Right lobe of liver (tissue), 6 donors: ENCODE measurements at regions not wholly inside any gene's neighbourhood (a gene's known extent, or its start where the extent isn't known, plus 50 kb on each side); places are given as distances from the start of the nearest gene placed in this dataset.

Experiments used
- ATAC-seq, 4 donors: fragments of 200-7000 bp; cut with Tn5 transposase; one replicate each; pipeline ENCODE4 v1.9.1; 2020; ENCODE audit warnings: mild to moderate bottlenecking in 4 of 4, moderate library complexity in 4 of 4
- DNase-seq, 3 donors: peaks; one replicate each; pipeline ENCODE4 v3.0.0-alpha.2; 2020
- H3K27ac ChIP-seq, 3 donors: fragments of 200-600 bp; one replicate each; pipeline ENCODE4 v1.8.0; 2022
- H3K27me3 ChIP-seq, 2 donors: fragments of 200-600 bp; one replicate each; pipeline ENCODE4 v1.8.0; 2022
- H3K36me3 ChIP-seq, 4 donors: fragments of 200-600 bp; sonication (generic) in 1 of 4; one replicate each; pipeline versions ENCODE4 v1.5.1 to v1.8.0; 2017 to 2022; ENCODE audit warnings: control low read depth in 1 of 4
- H3K4me1 ChIP-seq, 4 donors: fragments of 200-600 bp; sonication (generic) in 1 of 4; one replicate each; pipeline versions ENCODE4 v1.5.1 to v1.8.0; 2017 to 2022; ENCODE audit warnings: control low read depth in 1 of 4
- H3K4me3 ChIP-seq, 3 donors: fragments of 200-600 bp; one replicate each; pipeline ENCODE4 v1.8.0; 2022
- H3K9me3 ChIP-seq, 4 donors: fragments of 200-600 bp; sonication (generic) in 1 of 4; one replicate each; pipeline versions ENCODE4 v1.5.1 to v1.8.0; 2017 to 2022; ENCODE audit warnings: control low read depth in 1 of 4
- POLR2A ChIP-seq: fragments of 450-650 bp; IDR thresholded peaks from one replicate; pipeline ENCODE4 v1.6.1; 2017; ENCODE audit warnings: antibody characterized with exemption, mild to moderate bottlenecking
- WGBS: methylation state at CpG from one replicate; pipeline ENCODE4 v1.1.6; 2018; ENCODE audit warnings: low coverage, low lambda C conversion rate; ENCODE audit not compliant: insufficient coverage; ENCODE audit errors: missing lambda C conversion rate; 5-methylcytosine and 5-hydroxymethylcytosine counted together
- intact Hi-C, 2 donors: fragments of 100-400 bp; cut with DNase I; formaldehyde crosslinking; loops; one replicate each; pipeline versions ENCODE4 v1.11.2 to v1.14.1; 2022
- TF ChIP-seq, protein P1 (sequence below), 4 donors: fragments of 200-600 bp in 3 of 4; fragments of 450-650 bp in 1 of 4; IDR thresholded peaks; one replicate each; pipeline versions ENCODE4 v1.5.1 to v1.8.0; 2016 to 2022; ENCODE audit warnings: antibody characterized with exemption in 4 of 4, mild to moderate bottlenecking in 2 of 4
- donor health status: DM: no; HTN: yes; CAD: no.
- donor health status: DM: no; HTN: no; CAD: no.
- donor health status: DM: no; HTN: no; CAD: no.
- donor health status: DM: no; HTN: yes; CAD: no.
- donor health status: DM: no; HTN: yes; CAD: no.

DNA sequence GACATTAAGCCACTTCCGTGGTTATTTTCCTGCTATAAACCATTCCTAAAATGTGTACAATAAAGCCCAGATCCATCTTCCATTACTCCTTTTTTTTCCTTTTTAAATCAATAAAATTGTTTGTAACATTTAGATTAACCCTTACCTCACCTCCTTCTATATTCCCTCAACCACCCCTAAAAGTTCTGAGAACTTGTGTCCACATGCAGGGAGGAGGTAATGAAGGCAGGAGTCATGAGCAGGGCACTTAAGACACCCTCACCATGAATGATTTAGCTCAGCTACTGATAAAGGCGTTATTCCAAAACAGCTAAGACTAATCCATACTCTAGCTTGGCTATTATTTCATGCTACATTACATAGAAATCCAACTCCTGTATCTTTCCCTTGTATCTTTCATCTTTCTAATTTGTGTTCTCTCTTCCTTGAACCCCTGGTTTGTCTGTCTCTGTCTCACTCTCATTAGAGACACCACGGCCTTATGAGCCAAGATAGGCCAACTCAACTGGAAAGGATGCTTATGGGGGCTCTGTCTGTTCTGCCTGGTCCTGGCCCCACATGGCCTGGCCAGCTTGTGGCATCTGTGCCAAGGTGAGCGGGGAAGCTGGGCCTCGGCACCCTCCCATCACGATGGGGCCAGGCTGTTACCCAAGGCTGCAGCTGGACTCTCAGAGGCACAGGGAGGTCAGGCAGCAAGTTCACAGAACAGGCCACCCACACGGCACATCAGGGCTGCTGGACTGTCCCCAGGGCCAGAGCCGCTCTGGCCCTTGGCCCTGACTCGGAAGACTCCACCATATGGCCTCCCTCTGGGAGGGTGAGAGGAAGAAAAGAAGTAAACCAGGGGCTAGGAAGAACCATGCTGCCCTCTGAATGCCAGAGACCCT lies 294.4 kb downstream of the SOX9 start:
- WGBS = 25% methylated on average over 5 of the region's 9 CpGs
- no peaks in the 10 kb centered on the region for H3K4me1 ChIP-seq
- peak in 1 of 4 donors; percentile 10 for ATAC-seq
- H3K36me3 ChIP-seq = no peaks in the 10 kb centered on the region
- H3K4me3 ChIP-seq = no peak overlapping the region
- no peak overlapping the region for H3K27ac ChIP-seq
- no peak for TF ChIP-seq POLR2A
- TF ChIP-seq, protein P1, sequence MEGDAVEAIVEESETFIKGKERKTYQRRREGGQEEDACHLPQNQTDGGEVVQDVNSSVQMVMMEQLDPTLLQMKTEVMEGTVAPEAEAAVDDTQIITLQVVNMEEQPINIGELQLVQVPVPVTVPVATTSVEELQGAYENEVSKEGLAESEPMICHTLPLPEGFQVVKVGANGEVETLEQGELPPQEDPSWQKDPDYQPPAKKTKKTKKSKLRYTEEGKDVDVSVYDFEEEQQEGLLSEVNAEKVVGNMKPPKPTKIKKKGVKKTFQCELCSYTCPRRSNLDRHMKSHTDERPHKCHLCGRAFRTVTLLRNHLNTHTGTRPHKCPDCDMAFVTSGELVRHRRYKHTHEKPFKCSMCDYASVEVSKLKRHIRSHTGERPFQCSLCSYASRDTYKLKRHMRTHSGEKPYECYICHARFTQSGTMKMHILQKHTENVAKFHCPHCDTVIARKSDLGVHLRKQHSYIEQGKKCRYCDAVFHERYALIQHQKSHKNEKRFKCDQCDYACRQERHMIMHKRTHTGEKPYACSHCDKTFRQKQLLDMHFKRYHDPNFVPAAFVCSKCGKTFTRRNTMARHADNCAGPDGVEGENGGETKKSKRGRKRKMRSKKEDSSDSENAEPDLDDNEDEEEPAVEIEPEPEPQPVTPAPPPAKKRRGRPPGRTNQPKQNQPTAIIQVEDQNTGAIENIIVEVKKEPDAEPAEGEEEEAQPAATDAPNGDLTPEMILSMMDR (IDR thresholded peaks at IDR 0.05) = no peak
- no peak for DNase-seq
- H3K27me3 ChIP-seq = no peaks in the 10 kb centered on the region
- H3K9me3 ChIP-seq = no peaks in the 10 kb centered on the region
- intact Hi-C loops = no loop called here

DNA sequence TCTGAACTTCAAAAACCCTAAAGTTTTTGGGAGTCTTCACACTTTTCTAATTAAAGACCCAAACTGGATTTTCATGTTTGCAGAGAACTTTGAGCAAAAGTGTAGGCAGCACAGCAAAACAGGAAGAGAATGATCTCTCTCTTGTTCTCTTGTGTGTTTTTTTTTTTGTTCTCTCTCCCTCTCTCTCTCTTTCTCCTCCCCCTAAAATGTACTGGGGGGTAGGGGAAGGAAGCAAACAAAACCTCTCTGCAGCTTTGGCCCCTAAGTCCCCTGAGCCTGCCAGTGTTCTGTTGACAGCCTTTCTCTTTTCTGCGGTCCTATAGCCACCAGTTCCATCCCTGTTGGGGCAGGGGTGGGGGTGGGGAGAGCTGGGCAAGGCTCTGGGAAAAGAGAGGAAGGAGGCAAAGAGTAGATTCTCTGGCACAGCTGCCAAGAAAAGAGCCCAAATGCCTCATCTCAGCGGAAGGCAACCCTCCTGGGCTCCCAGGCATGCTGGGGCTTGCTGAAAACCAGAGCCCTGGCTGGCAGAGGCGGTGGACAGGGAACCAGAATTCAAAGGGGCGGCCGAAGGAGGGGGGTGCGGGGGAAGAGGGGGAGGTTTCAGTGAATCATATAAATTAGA lies 295.3 kb downstream of the SOX9 start:
- WGBS = 43% methylated on average over 1 of the region's 6 CpGs
- Histone ChIP-seq H3K27me3 (no peaks in the 10 kb centered on the region), H3K4me3 (no peak overlapping the region), H3K36me3 (no peaks in the 10 kb centered on the region), H3K9me3 (no peaks in the 10 kb centered on the region), H3K27ac (no peak overlapping the region), H3K4me1 (no peaks in the 10 kb centered on the region)
- ATAC-seq (no peak), DNase-seq (no peak)
- intact Hi-C loops = no loop called here
- TF ChIP-seq, protein P1 (IDR thresholded peaks at IDR 0.05) = no peak
- TF ChIP-seq POLR2A = no peak

DNA sequence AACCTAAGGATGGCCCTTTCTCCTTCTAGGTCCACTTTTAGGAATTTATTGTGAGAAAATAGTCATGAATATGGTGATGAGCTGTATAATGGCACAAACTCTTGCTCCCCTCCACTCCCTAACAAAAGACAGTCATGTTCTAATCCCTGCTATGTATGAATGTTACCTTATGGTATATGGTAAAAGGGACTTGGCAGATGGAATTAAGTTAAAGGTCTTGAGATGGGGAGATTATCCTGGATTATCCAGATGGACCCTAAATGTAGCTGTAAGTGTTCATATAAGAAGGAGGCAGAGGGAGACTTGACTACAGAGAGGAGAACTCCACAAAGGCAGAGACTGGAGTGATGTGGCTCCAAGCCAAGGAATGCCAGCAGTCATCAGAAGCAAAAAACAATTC lies 296.1 kb downstream of the SOX9 start:
- H3K9me3 ChIP-seq = no peaks in the 10 kb centered on the region
- no peak overlapping the region for H3K27ac ChIP-seq
- DNase-seq (no peak), ATAC-seq (no peak)
- intact Hi-C loops = no loop called here
- H3K4me3 ChIP-seq = no peak overlapping the region
- TF ChIP-seq, protein P1 (IDR thresholded peaks at IDR 0.05) = no peak
- TF ChIP-seq POLR2A = no peak
- H3K27me3 ChIP-seq = no peaks in the 10 kb centered on the region
- no peaks in the 10 kb centered on the region for H3K4me1 ChIP-seq
- H3K36me3 ChIP-seq = no peaks in the 10 kb centered on the region

DNA sequence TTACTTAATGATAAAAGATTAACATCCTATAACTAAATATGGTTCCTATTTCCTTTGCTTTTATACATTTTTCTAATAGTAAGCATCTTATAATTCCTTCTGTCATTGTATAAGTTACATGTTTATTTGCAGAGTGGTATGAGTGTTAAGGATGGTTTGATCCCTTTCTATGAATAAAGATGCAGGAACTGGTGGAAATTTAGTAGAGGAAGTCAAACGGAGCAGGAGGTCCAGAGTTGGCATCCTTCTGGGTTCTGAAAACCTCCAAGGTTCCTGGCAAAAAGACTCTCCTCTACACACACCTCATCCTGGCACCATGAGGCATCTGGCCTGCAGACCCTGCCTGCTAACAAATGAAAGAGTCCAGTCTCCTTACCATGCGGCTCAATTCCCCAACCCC lies 296.8 kb downstream of the SOX9 start:
- Histone ChIP-seq H3K4me1 (no peaks in the 10 kb centered on the region), H3K9me3 (no peaks in the 10 kb centered on the region), H3K27ac (no peak overlapping the region), H3K36me3 (no peaks in the 10 kb centered on the region), H3K27me3 (no peaks in the 10 kb centered on the region), H3K4me3 (no peak overlapping the region)
- DNase-seq (no peak), ATAC-seq (no peak)
- WGBS = 68% methylated on average over 2 of the region's 2 CpGs
- TF ChIP-seq POLR2A = no peak
- TF ChIP-seq, protein P1 (IDR thresholded peaks at IDR 0.05) = no peak
- intact Hi-C loops = no loop called here
